H9 (cell line): ENCODE measurements at regions not wholly inside any gene's neighbourhood (a gene's known extent, or its start where the extent isn't known, plus 50 kb on each side); places are given as distances from the start of the nearest gene placed in this dataset.

Source experiments
- DNase-seq: peaks from one replicate; pipeline ENCODE4 v3.0.0-alpha.2; 2017
- H2AFZ ChIP-seq: one replicate; pipeline ENCODE4 v1.6.1; 2013; ENCODE audit warnings: mild to moderate bottlenecking, low read length, control low read depth, moderate library complexity
- H2AK5ac ChIP-seq: 2 replicates; pipeline ENCODE4 v1.6.1; 2013; ENCODE audit warnings: low read length, control low read depth, mixed read lengths; ENCODE audit not compliant: insufficient read length
- H2BK120ac ChIP-seq: one replicate; pipeline ENCODE4 v1.6.1; 2013; ENCODE audit warnings: low read depth, mild to moderate bottlenecking, low read length, control low read depth, inconsistent platforms; ENCODE audit not compliant: poor library complexity, severe bottlenecking
- H2BK12ac ChIP-seq: 2 replicates; pipeline ENCODE4 v1.6.1; 2013; ENCODE audit warnings: low read length, control low read depth, mixed read lengths, low read depth; ENCODE audit not compliant: insufficient read length
- H2BK15ac ChIP-seq: 2 replicates; pipeline ENCODE4 v1.6.1; 2013; ENCODE audit warnings: low read depth, low read length, control low read depth
- H2BK20ac ChIP-seq: one replicate; pipeline ENCODE4 v1.6.1; 2013; ENCODE audit warnings: low read depth, mild to moderate bottlenecking, low read length, control low read depth, inconsistent platforms; ENCODE audit not compliant: poor library complexity, severe bottlenecking
- H2BK5ac ChIP-seq: 2 replicates; pipeline ENCODE4 v1.6.1; 2013; ENCODE audit warnings: low read length, control low read depth, mixed read lengths; ENCODE audit not compliant: insufficient read length
- H3K14ac ChIP-seq: 2 replicates; pipeline ENCODE4 v1.6.1; 2013; ENCODE audit warnings: low read length, control low read depth; ENCODE audit not compliant: insufficient read depth
- H3K18ac ChIP-seq: 2 replicates; pipeline ENCODE4 v1.6.1; 2013; ENCODE audit warnings: low read depth, mild to moderate bottlenecking, mixed read lengths, low read length, control low read depth; ENCODE audit not compliant: insufficient read length
- H3K23ac ChIP-seq: 2 replicates; pipeline ENCODE4 v1.6.1; 2013; ENCODE audit warnings: low read length, control low read depth, mixed read lengths, low read depth; ENCODE audit not compliant: insufficient read length
- H3K23me2 ChIP-seq: 2 replicates; pipeline ENCODE4 v1.6.1; 2013; ENCODE audit warnings: low read depth, mild to moderate bottlenecking, mixed read lengths, low read length, control low read depth; ENCODE audit not compliant: insufficient read length, poor library complexity, severe bottlenecking
- H3K27ac ChIP-seq: 2 replicates; pipeline ENCODE4 v1.5.1; 2013; ENCODE audit warnings: low read length, control low read depth, mixed read lengths, low read depth; ENCODE audit not compliant: insufficient read length
- H3K27me3 ChIP-seq: 2 replicates; pipeline ENCODE4 v1.6.1; 2013; ENCODE audit warnings: low read length, control low read depth, inconsistent platforms; ENCODE audit not compliant: insufficient read depth
- H3K4ac ChIP-seq: 2 replicates; pipeline ENCODE4 v1.6.1; 2013; ENCODE audit warnings: low read depth, mild to moderate bottlenecking, control low read depth, inconsistent platforms, low read length, moderate library complexity
- H3K4me1 ChIP-seq: 2 replicates; pipeline ENCODE4 v1.6.1; 2013; ENCODE audit warnings: low read length, control low read depth, inconsistent platforms; ENCODE audit not compliant: insufficient read depth
- H3K4me2 ChIP-seq: 2 replicates; pipeline ENCODE4 v1.6.1; 2013; ENCODE audit warnings: low read length, control low read depth, mixed read lengths; ENCODE audit not compliant: insufficient read length, insufficient read depth
- H3K56ac ChIP-seq: 2 replicates; pipeline ENCODE4 v1.6.1; 2013; ENCODE audit warnings: low read depth, mild to moderate bottlenecking, mixed read lengths, low read length, control low read depth; ENCODE audit not compliant: insufficient read length
- H3K79me1 ChIP-seq: 2 replicates; pipeline ENCODE4 v1.6.1; 2013; ENCODE audit warnings: low read depth, mild to moderate bottlenecking, moderate library complexity, low read length, control low read depth, inconsistent platforms; ENCODE audit not compliant: insufficient read depth, poor library complexity, severe bottlenecking
- H3K79me2 ChIP-seq: 2 replicates; pipeline ENCODE4 v1.6.1; 2013; ENCODE audit warnings: low read length, control low read depth, inconsistent platforms; ENCODE audit not compliant: insufficient read depth
- H3K9ac ChIP-seq: 2 replicates; pipeline ENCODE4 v1.6.1; 2013; ENCODE audit warnings: low read length, control low read depth, mixed read lengths; ENCODE audit not compliant: insufficient read length; ENCODE audit errors: extremely low read depth
- H3K9me3 ChIP-seq: one replicate; pipeline ENCODE4 v1.6.1; 2013; ENCODE audit warnings: low read depth, low read length, inconsistent platforms; ENCODE audit not compliant: control insufficient read depth
- H3T11ph ChIP-seq: one replicate; pipeline ENCODE4 v1.6.1; 2013; ENCODE audit warnings: mild to moderate bottlenecking, low read length, control low read depth, inconsistent platforms
- H4K20me1 ChIP-seq: one replicate; pipeline ENCODE4 v1.6.1; 2013; ENCODE audit not compliant: control insufficient read depth, insufficient read length, insufficient read depth
- H4K5ac ChIP-seq: 2 replicates; pipeline ENCODE4 v1.6.1; 2013; ENCODE audit warnings: low read depth, mild to moderate bottlenecking, mixed read lengths, low read length, control low read depth; ENCODE audit not compliant: insufficient read length
- H4K8ac ChIP-seq: replicated peaks from 2 replicates; pipeline ENCODE4 v1.6.1; 2013; ENCODE audit warnings: low read length, control low read depth, mixed read lengths, low read depth; ENCODE audit not compliant: insufficient read length
- H4K91ac ChIP-seq: 2 replicates; pipeline ENCODE4 v1.6.1; 2013; ENCODE audit warnings: low read depth, mild to moderate bottlenecking, moderate library complexity, mixed read lengths, low read length, control low read depth; ENCODE audit not compliant: insufficient read length
- H3K27ac Mint-ChIP-seq, 3 experiments: 2 replicates in 2 of 3; 3 replicates in 1 of 3; pipeline ENCODE4 v1.8.0; 2020 to 2021; ENCODE audit warnings: mixed read lengths in 3 of 3, mild to moderate bottlenecking in 1 of 3, moderate library complexity in 1 of 3
- H3K27me3 Mint-ChIP-seq: 2 replicates; pipeline ENCODE4 v1.8.0; 2021; ENCODE audit warnings: low read depth, mild to moderate bottlenecking, moderate library complexity, mixed read lengths
- H3K36me3 Mint-ChIP-seq, 3 experiments: 2 replicates in 2 of 3; 3 replicates in 1 of 3; pipeline ENCODE4 v1.8.0; 2020 to 2021; ENCODE audit warnings: low read depth in 3 of 3, mixed read lengths in 3 of 3; ENCODE audit not compliant: insufficient read depth in 1 of 3
- H3K4me1 Mint-ChIP-seq, 2 experiments: 2 replicates each; pipeline ENCODE4 v1.8.0; 2020; ENCODE audit warnings: mixed read lengths in 2 of 2
- H3K4me3 Mint-ChIP-seq, 2 experiments: 2 replicates in 1 of 2; 3 replicates in 1 of 2; pipeline ENCODE4 v1.8.0; 2020 to 2021; ENCODE audit warnings: mild to moderate bottlenecking in 2 of 2, mixed read lengths in 2 of 2, moderate library complexity in 1 of 2
- H3K9me3 Mint-ChIP-seq, 2 experiments: 2 replicates in 1 of 2; 3 replicates in 1 of 2; pipeline ENCODE4 v1.8.0; 2020; ENCODE audit warnings: mild to moderate bottlenecking in 2 of 2, mixed read lengths in 2 of 2, moderate library complexity in 1 of 2
- WGBS: extraction: QIAGEN DNeasy Blood & Tissue Kit; methylation state at CpG from one replicate; pipeline ENCODE4 v1.1.7; 2013; ENCODE audit warnings: missing lambda C conversion rate, low lambda C conversion rate, mixed read lengths; ENCODE audit not compliant: insufficient read length; ENCODE audit errors: extremely low coverage; 5-methylcytosine and 5-hydroxymethylcytosine counted together
- TF ChIP-seq, protein P1 (sequence below): fragments of 200-600 bp; sonication (generic); conservative IDR thresholded peaks from 3 replicates; pipeline ENCODE4 v1.8.0; 2021; ENCODE audit warnings: antibody characterized with exemption, mild to moderate bottlenecking

DNA sequence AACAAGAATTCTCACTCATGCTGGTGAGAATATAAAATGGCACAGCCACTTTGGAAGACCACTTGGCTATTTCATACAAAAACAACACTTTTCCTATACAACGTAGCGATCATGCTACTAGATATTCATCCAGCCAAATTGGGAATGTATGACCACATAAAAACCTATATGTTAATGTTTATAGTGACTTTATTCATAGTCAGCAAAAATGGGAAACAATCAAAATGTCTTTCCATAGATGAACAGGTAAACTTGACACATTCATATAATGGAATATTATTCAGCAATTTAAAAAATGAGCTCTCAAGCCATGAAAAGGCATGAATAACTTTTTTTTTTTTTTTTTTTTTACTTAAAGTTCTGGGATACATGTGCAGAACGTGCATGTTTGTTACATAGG is 445.2 kb downstream of the ZBBX start:
- Histone ChIP-seq H4K91ac (no peak overlapping the region), H4K5ac (no peak overlapping the region), H3K18ac (no peak overlapping the region), H3T11ph (no peak overlapping the region), H3K4me2 (no peak overlapping the region), H2AFZ (no peak overlapping the region), H2BK20ac (no peak overlapping the region), H2BK120ac (no peak overlapping the region), H2AK5ac (no peak overlapping the region), H3K23me2 (no peaks in the 10 kb centered on the region), H4K20me1 (no peaks in the 10 kb centered on the region), H3K9ac (no peak overlapping the region), H3K27me3 (no peaks in the 10 kb centered on the region), H2BK5ac (no peak overlapping the region), H3K79me1 (no peaks in the 10 kb centered on the region), H3K56ac (no peak overlapping the region), H2BK15ac (no peak overlapping the region), H4K8ac (no peak overlapping the region), H3K27ac (no peak overlapping the region), H3K14ac (no peak overlapping the region), H3K23ac (no peak overlapping the region), H2BK12ac (no peak overlapping the region), H3K79me2 (no peaks in the 10 kb centered on the region), H3K4ac (no peak overlapping the region), H3K9me3 (no peaks in the 10 kb centered on the region), H3K4me1 (no peaks in the 10 kb centered on the region)
- DNase-seq, result no peak
- Mint-ChIP-seq H3K4me1 (no peaks in the 10 kb centered on the region), H3K4me3 (no peak overlapping the region), H3K27ac (no peak overlapping the region), H3K36me3 (no peaks in the 10 kb centered on the region), H3K9me3 (peaks cover 0 to 3% of the 10 kb centered on the region in 2 experiments; a peak in 1 of 5 replicates), H3K27me3 (no peaks in the 10 kb centered on the region)
- no CpG with 5 or more reads among the region's 3 CpGs for WGBS
- TF ChIP-seq, protein P1, sequence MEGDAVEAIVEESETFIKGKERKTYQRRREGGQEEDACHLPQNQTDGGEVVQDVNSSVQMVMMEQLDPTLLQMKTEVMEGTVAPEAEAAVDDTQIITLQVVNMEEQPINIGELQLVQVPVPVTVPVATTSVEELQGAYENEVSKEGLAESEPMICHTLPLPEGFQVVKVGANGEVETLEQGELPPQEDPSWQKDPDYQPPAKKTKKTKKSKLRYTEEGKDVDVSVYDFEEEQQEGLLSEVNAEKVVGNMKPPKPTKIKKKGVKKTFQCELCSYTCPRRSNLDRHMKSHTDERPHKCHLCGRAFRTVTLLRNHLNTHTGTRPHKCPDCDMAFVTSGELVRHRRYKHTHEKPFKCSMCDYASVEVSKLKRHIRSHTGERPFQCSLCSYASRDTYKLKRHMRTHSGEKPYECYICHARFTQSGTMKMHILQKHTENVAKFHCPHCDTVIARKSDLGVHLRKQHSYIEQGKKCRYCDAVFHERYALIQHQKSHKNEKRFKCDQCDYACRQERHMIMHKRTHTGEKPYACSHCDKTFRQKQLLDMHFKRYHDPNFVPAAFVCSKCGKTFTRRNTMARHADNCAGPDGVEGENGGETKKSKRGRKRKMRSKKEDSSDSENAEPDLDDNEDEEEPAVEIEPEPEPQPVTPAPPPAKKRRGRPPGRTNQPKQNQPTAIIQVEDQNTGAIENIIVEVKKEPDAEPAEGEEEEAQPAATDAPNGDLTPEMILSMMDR, result no peak
